NCI-H2107 treated with DMSO at 0.1 percent for 48 hours (cell line): ENCODE measurements at regions not wholly inside any gene's neighbourhood (a gene's known extent, or its start where the extent isn't known, plus 50 kb on each side); places are given as distances from the start of the nearest gene placed in this dataset.

Source experiments
- DNase-seq: peaks from one replicate; lab custom pipeline; 2025; ENCODE audit not compliant: unreplicated experiment; lab: John Stamatoyannopoulos, UW

DNA sequence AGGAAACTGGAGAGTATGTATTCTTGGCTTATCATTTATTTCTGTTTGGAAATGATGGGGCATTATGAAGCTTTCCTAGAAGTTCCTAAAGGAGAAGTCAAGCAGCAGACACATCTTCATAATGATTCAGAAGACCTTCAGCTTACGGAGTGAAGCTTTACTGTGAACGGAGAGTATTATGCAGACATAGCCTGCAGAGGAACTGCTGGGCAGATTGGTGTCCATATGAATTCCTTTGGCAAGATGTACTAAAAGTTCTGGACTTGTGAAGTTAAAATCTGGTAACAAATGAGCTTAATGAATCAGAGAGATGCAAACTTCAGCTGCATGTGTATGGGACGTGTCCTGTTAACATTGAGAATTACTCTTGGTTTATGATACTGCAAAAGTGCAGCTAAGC lies 60.1 kb downstream of the NABP1 start:
- DNase-seq: no peak

DNA sequence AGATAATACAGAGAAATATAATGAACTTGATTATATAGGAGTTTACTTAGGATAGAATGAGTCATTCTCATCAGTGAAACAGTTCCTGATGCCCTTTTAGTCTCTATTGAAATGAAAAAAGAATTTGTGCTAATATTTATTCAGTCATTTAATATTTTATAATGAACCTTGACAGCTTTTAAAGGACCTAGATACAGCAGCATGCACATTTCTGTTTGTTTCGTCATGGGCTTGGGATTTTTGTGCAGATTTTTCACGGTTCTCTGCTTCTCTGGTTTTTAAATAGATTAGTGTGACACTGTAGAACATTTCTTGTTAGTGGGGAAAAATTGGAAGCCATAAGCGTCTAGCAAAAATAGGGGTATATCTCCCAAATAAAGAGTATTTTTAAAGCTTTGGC lies 60.7 kb downstream of the NABP1 start:
- no peak for DNase-seq

DNA sequence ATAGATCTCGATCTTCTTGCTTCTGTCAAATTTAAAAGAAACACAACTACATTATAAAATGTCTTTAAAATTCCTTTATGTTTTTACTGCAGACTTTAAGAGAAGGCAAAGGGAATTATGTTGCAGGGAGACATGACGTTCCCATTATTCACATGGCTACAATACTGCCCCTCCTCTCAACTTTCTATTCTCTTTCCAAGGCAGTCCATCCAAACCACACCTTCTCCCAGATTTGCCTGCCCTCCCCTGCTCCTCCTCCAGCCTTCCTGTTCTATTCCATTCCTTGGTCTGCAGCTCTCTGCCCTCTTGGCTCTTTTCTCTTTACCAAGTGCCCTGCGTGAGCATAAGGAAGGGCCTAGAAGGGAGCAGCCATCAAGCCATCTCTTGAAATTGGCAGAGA lies 61.3 kb downstream of the NABP1 start:
- DNase-seq: no peak

DNA sequence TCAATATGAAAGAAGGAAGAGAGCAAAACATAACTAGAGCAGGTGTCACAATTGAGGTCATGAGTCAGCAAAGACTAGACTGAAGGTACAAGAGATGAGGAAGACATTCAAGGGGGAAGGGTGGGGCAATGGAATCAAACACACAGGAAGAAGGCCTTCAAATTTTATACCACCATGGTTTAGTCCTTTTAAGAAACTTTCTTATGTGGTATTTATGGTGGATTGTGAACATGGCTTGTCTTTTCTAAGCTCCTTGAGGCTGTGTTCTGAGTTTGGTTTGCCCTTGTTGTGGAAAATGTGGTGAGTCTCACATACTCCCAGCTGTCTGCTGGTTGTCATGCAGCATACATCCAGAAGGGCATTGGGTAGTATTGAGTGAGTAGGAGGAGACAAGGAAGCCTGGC lies 62.1 kb downstream of the NABP1 start:
- no peak for DNase-seq

DNA sequence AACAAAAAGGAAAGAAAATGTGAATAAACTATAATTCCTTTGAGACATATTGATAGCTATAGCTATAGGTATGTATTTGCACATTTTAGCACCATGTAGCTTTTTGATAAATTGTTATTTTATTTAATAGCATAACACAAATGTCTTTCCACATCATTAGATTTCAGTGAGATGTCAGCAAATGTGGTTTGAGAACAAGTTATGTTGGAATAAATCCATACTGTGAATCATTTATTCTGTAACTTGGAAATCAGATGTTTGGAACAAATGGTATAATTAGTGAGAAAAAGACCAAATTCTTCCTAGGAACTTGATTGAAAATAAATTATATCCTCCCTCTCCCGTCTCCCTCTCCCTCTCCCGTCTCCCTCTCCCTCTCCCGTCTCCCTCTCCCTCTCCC lies 62.8 kb downstream of the NABP1 start:
- DNase-seq: no peak

DNA sequence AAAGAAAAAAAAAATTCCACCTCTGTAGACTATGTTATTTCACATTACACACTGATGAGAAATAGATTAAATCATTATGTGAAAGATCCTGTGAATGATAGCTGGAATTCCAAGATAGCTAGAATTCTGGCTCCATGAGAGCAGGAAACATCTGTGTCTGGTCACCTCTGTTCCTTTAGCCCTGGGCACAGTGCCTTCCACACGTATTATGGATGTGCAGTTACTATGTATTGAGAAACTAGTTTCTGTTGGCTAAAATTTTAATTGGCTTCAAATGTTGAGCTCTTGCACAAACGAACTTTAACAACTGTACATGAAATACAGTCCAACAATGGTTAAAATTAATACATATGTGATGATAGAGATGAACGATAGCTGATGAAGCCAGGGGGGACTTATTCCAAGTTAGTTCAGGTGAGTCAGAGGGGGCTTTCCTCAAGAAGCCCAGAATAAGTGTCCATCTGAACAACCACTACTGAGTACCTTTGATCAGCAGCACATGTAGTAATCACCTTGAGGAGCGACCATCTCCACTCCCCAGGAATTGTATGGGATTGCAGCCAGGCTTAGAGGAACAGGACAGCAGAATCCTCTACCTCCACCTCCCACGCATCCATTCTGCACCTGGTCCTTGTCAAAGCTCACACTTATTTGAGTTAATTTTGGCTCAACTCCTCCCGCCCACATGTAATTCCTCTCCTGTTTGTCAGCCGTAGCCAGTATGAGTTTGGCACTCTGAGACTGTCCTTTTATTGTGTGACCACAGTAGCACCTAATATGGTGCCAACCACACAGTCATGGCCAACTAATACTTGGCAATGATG lies 68.6 kb downstream of the NABP1 start:
- DNase-seq: no peak

DNA sequence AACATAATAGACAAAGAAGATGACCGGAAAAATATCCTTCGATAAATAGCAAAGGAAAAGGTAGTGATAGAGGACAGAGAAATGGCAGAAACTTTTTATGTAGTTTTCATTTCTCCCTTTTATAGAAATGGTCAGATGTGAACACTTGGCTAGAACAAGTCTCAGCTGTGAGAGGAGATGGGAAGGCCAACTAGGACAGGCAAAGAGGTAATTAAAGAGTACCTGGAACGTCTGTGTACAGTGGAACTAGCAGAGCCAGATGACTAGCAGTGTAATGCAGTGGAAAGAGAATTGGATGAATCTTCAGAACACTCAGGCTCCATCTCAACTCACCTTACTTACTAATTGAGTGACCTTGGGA lies 69.2 kb downstream of the NABP1 start:
- no peak for DNase-seq

DNA sequence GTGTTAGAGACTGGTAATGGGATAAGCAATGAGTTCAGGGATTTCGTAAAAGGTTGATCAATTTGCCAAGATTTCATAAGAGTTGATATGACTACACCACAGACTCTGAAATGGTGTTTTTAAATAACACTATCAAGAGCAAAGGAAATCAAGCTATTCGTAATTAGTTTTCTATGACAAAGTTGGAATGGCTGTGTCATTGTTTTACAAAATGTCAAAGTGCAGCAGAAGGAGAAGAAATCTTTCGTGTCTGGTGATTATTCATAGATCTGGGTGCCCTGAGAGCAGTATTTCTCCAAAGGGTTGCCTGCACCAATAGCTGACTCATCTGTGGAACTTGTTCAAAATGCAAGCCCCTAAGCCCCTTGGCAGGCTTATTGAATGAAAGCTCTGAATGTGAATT lies 70.1 kb downstream of the NABP1 start:
- DNase-seq: no peak

DNA sequence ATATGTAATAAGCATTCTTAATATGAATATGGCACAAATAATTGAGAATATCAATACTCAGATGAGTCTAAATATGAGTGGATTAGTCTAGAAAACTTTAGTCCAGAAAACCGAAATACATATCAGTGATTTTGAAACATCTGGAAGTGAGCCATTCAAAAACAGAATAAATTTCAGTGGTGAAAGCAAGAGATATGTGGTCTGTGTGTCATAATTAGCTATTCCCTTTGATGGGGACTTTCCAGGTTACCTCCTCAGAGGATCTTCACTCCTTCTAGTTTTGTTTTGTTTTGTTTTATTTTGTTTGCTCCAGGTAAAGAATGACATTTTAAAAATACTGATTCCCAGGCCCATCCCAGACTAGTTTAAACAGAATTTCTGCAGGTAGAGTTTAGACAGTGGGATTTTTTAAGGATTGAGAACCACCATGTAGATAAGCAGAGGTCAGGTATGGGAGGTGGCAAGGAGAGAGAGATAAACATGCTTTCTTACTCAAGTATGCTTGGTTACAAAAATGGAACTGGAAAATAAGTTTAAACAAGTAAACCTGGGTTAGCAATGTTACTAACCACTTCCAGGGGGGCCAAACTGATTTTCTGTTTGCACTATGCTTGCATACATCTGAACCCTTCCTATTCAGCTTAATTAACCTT lies 70.7 kb downstream of the NABP1 start:
- DNase-seq: no peak

DNA sequence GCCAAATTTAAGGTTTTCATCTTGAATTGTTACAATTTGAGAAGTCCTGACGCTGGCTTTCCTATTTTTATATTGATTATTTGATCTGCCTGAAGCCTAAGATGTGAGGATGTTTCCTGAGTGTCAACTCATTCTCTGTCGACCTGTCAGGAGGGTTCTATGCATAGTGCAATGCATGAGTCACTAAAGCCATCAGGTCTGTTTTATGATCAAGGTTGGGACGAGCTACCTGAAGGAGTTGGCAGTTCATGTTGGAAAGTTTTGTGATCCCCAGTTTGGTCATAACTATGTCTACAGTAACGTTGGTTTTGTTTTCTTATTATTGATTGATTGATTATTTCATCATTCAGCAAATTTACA lies 71.2 kb downstream of the NABP1 start:
- no peak for DNase-seq

DNA sequence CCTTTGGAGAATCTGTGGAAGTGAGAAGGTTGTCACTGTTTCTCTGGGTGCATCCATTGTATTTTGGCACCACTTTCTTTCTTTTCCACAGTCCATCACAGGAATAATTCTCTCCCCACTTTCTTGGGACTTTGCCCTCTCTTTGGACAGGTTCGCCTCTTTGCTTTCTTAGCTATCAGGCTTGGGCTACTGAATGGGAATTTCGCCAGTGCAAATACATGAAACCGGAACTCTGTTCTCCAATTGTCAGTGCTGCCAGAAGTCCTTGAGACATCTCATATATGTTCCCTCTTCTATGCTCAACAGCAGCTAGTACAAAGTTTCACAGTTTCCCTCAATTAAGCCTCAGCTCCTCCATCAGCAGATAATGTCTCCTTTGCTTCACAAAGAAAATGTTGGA lies 76.2 kb downstream of the NABP1 start:
- no peak for DNase-seq

DNA sequence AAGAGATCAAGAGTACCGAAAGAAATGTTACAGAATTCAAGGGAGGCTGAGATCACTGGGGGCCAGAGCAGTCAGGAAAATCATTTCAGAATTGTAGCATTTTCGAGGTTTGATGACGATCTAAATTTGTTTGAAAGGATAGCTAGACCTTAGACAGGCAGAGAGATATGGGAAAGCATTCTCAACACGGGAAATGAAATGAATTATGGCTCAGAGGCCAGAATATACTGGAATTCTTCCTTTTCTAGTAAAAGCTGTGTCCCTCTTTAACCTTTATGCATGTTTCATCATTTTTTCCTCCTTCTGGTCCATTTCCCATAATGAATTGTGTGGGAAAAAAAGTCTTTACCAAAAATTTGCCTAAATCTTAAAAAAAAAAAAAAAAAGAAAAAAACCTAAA lies 78.8 kb downstream of the NABP1 start:
- DNase-seq: no peak

DNA sequence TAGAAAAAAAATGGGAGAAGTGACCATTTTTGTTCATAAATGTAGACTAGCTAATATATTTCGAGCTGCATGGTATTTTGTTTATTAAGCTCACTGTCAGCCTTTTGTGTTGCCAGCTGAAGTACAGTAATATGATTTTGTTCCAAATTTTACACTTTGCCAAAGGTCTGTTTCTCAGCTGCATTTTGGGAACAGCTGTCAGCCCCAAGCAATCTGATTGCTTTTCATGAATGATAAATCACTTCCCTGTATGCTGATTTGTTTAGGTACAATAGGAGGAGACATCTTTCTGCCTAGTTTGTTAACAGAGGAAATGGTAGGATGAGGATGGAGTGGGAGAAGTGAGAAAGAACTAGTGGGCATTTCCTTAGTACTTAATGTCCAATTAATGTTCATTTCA lies 79.3 kb downstream of the NABP1 start:
- DNase-seq: no peak

DNA sequence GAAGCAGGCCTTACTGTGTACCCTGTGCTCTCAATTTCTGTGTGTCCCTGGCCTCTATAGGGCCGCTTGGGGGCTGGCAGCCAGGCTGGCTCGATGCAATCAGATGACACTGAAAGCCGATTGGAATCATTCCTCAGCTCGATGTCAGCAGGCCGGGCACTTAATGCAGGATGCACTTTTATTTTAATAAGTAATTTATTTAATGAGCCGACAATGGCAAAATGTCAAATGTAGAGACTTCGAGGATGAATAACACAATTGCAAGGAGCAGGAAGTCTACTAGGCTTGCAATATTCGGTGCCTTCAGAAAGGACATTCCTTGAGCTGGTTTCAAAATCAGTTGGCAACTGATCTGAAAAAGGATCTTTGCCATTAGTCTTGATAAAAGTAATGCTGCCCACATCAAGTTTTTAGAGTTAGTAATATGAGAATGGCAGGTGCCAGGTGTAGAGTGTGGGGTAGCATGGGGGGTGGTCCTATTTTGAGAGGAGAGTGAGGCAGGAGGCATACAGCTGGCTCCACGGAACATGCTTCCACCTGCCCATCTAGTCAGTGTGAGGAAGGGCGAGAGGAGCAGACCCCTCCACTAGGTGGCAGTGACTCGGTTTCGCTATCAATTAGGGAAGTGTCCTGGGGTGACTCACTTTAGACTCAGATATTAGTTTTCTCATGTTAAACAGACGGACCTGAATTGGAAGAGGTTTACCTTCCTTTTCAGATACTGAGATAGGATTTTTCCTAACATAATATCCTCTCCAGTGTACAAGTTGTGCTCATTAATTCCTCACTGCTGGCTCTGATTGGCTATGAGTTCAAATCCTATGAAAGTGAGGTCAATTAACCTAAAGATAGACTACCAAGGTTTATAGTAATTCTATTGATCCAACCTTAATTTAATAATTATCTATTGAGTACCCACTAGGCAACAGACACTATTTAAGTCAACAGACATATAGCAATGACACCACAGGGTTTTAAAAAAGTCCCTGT lies 80.9 kb downstream of the NABP1 start:
- DNase-seq: peak; percentile 67

DNA sequence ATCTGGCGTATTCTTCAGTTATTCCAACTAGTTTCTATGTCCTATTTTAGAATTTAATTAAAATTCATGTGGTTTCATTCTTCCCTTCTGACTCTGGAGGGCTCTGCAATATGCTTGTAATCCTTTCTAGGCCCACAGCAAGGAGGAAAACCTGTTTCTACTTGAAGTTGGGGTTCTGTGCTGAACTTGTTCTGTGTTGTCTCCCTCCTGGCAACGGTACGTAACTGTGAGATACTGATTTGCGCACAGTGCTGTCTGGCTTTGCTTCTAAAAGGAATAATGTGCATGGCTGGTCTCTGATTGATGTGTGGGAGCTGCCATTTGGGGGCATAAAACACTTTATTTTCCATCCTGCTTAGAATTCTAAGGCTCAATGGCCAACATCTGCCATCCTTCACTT lies 81.7 kb downstream of the NABP1 start:
- DNase-seq: no peak

DNA sequence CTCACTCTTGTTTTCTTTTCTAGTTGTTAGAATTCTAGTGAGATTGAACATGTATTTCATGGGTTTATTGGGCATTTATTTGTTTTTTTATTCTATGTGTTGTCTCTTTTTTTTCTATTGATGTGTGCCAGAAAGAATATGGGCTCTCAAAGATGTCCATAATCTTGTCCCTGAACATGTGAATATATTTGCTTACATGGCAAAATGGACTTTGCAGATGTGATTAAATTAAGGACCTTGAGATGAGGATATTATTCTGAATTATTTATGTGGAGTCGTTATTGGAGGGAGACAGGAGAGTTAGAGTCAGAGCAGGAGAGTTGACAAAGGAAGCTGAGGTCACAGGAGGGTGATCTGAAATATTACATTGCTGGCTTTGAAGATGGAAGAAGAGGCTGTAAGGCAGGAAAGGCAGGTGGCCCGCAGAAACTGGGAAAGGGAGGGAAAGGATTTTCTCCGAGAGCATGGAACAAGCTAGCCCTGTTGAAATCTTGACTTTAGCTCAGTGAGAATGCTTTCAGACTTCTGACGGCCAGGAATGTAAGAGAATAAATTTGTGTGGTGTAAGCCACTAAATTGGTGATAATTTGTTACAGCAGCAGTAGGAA lies 82.8 kb downstream of the NABP1 start:
- no peak for DNase-seq

DNA sequence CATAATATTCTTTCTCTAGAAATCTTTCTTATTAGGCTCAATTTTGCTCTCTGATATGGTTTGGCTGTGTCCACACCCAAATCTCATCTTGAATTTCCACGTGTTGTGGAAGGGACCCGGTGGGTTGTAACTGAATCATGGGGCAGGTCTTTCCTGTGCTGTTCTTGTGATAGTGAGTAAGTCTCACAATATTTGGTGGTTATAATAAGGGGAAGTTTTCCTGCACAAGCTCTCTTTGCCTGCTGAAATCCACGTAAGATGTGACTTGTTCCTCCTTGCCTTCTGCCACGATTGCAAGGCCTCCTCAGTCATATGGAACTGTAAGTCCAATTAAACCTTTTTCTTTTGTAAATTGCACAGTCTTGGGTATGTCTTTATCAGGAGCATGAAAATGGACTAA lies 73.8 kb downstream of the CAVIN2 start:
- no peak for DNase-seq

DNA sequence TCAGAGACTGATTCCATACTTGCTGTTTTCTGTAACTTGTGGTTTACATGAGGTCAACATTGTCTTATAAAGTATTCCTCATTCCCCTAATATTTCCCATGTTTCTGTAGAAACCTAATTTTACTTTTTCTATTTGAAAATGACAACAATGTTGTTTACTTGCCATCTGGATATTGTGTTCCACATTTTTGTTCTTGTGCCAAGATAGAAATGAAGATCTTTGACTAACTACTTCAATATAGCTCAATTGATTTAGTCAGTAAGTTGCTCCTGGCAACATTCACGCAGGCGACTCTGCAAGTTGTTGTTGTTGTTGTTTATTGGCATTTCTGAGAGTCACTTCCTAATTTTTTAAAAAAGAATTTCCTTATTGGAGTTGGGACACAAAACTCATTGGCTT lies 69.5 kb downstream of the CAVIN2 start:
- no peak for DNase-seq

DNA sequence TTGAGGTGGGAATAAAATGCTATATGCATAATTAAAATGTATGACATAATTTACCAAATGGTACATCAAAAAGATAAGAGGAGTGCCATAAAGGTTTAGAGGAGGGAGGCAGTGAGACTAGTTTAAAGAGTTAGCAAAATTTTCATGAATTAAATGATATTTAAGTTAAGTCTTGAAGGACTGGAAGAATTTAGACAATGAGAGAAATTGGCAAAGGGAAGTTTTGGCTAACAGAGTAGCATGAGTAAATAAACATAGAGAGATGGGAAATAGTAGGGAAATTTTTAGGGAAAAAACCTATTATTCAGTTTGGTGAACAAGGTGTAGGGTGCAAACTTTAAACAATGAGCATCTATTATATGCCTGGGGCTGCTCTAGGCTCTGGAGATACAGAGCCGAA lies 68.8 kb downstream of the CAVIN2 start:
- no peak for DNase-seq

DNA sequence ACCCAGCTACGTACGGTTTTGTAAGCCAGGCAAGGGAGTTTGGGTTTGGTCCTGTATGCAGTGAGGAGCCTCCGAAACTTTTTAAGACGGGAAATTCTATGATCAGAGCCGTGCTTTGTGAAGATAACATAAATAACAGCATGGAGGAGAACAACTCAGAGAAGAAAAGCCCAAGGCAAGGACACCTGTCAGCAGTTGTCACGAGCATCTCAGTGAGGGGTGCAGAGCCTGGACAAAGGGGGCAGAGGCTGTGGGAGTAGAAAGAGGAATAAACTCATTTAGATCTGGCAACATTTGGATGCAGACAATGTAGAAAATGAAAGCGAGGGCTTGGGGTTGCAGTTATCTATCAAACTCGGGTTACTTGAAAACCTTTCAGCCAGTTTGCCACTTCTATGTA lies 64.5 kb downstream of the CAVIN2 start:
- no peak for DNase-seq

DNA sequence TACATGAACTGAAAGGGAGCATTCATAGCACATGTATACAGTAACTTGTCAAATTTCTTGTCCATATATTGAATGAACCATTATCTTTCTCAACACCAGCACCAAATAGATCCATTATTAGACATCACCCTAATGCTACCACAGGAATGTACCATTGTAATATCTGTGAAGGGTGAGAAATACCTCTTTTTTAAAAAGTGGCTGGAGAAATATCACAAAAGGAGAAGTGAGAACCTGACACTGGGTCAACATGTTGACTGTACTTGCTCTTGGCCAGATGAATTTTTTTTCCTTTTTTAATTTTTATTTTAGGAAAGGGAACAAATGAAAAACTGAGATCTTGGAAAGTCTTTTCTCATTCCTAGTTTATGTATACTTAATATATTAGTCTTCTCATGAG lies 63.5 kb downstream of the CAVIN2 start:
- DNase-seq: no peak
